ENCODE measurements at regions not wholly inside any gene's neighbourhood (a gene's known extent, or its start where the extent isn't known, plus 50 kb on each side); places are given as distances from the start of the nearest gene placed in this dataset.

GRCh38 chr7:25752154-25752553, 399.8 kb upstream of the NFE2L3 start:
- ATAC-seq (ENCODE audit: poor library complexity), result no peak

GRCh38 chr7:25752967-25753791, 398.8 kb upstream of the NFE2L3 start:
- Histone ChIP-seq H3K36me3 (ENCODE audit: insufficient read depth, low read length) (no peaks in the 10 kb centered on the region), H3K4me1 (ENCODE audit: insufficient read depth, low read length) (no peaks in the 10 kb centered on the region), H3K4me3 (ENCODE audit: low read length) (no peak overlapping the region), H3K9me3 (ENCODE audit: control insufficient read depth in 1 of 2, insufficient read depth in 1 of 2, low read length in 2 of 2) (no peaks in the 10 kb centered on the region), H3K27ac (ENCODE audit: low read depth in 1 of 2, low read length in 2 of 2) (no peak overlapping the region), H3K27me3 (ENCODE audit: control insufficient read depth in 1 of 2, insufficient read depth in 2 of 2, low read length in 2 of 2) (peaks cover 0 to 3% of the 10 kb centered on the region in 2 experiments)
- H3K36me3 Mint-ChIP-seq (ENCODE audit: low read depth), result no peaks in the 10 kb centered on the region
- DNase-seq (no peak), ATAC-seq (ENCODE audit: poor library complexity) (no peak)
- intact Hi-C loops (cut with DNase I, micrococcal nuclease), result no loop called here
- no peaks in the 10 kb centered on the region for H3K9me3 Mint-ChIP-seq
- H3K27ac Mint-ChIP-seq, result no peak overlapping the region
- ChIA-PET POLR2A (no interaction called here), CTCF (no interaction called here)
- peaks cover 10% of the 10 kb centered on the region for H3K27me3 Mint-ChIP-seq
- no peaks in the 10 kb centered on the region for H3K4me1 Mint-ChIP-seq (ENCODE audit: low read depth)
- H3K4me3 Mint-ChIP-seq, result no peak overlapping the region
- no peak for TF ChIP-seq CTCF (IDR thresholded peaks at IDR 0.05)

More at GRCh38 chr7:25752154-25752553, 399.8 kb upstream of the NFE2L3 start:
- H3K27ac ChIP-seq (ENCODE audit: low read depth in 1 of 2, low read length in 2 of 2), result no peak overlapping the region
- POLR2A ChIA-PET, result no interaction called here
- intact Hi-C loops (cut with DNase I, micrococcal nuclease), result no loop called here
- H3K36me3 ChIP-seq (ENCODE audit: insufficient read depth, low read length), result no peaks in the 10 kb centered on the region
- Mint-ChIP-seq H3K4me3 (no peak overlapping the region), H3K4me1 (ENCODE audit: low read depth) (no peaks in the 10 kb centered on the region), H3K9me3 (no peaks in the 10 kb centered on the region), H3K27ac (no peak overlapping the region), H3K36me3 (ENCODE audit: low read depth) (no peaks in the 10 kb centered on the region), H3K27me3 (peaks cover 9% of the 10 kb centered on the region)
- H3K9me3 ChIP-seq (ENCODE audit: control insufficient read depth in 1 of 2, insufficient read depth in 1 of 2, low read length in 2 of 2), result no peaks in the 10 kb centered on the region
- H3K4me3 ChIP-seq (ENCODE audit: low read length), result no peak overlapping the region
- no peak for TF ChIP-seq CTCF (IDR thresholded peaks at IDR 0.05)
- no peak for DNase-seq
- CTCF ChIA-PET, result interaction anchor here (1.2 kb wide), 1 partner anchor 40 kb away, joined by 3 read pairs; no protein-coding TSS in a partner anchor
- H3K27me3 ChIP-seq (ENCODE audit: control insufficient read depth in 1 of 2, insufficient read depth in 2 of 2, low read length in 2 of 2), result peaks cover 0 to 3% of the 10 kb centered on the region in 2 experiments
- H3K4me1 ChIP-seq (ENCODE audit: insufficient read depth, low read length), result no peaks in the 10 kb centered on the region

GRCh38 chr7:25753837-25754236, 398.2 kb upstream of the NFE2L3 start:
- Mint-ChIP-seq H3K36me3 (ENCODE audit: low read depth) (no peaks in the 10 kb centered on the region), H3K9me3 (no peaks in the 10 kb centered on the region), H3K27ac (no peak overlapping the region), H3K27me3 (peaks cover 10% of the 10 kb centered on the region), H3K4me1 (ENCODE audit: low read depth) (no peaks in the 10 kb centered on the region), H3K4me3 (no peak overlapping the region)
- Histone ChIP-seq H3K27ac (ENCODE audit: low read depth in 1 of 2, low read length in 2 of 2) (no peak overlapping the region), H3K4me1 (ENCODE audit: insufficient read depth, low read length) (no peaks in the 10 kb centered on the region), H3K36me3 (ENCODE audit: insufficient read depth, low read length) (no peaks in the 10 kb centered on the region), H3K27me3 (ENCODE audit: control insufficient read depth in 1 of 2, insufficient read depth in 2 of 2, low read length in 2 of 2) (peaks cover 0 to 3% of the 10 kb centered on the region in 2 experiments), H3K4me3 (ENCODE audit: low read length) (no peak overlapping the region), H3K9me3 (ENCODE audit: control insufficient read depth in 1 of 2, insufficient read depth in 1 of 2, low read length in 2 of 2) (no peaks in the 10 kb centered on the region)
- no peak for DNase-seq
- no peak for ATAC-seq (ENCODE audit: poor library complexity)
- intact Hi-C loops (cut with DNase I, micrococcal nuclease), result no loop called here
- ChIA-PET CTCF (no interaction called here), POLR2A (no interaction called here)
- no peak for TF ChIP-seq CTCF (IDR thresholded peaks at IDR 0.05)
